GM12878 (cell line): ENCODE measurements at regions not wholly inside any gene's neighbourhood (a gene's known extent, or its start where the extent isn't known, plus 50 kb on each side); places are given as distances from the start of the nearest gene placed in this dataset.

ENCODE experiments used
- ATAC-seq: fragments of 200-7000 bp; cut with Tn5 transposase; 3 replicates; pipeline ENCODE4 v1.9.1; 2020; ENCODE audit warnings: mild to moderate bottlenecking, moderate library complexity
- BruUV-seq: library from RNA; stranded (reverse); fragments of 400-500 nt; replicated peaks from 2 replicates; lab custom pipeline; 2021; lab: Mats Ljungman, UMichigan
- CTCF ChIA-PET: fragments of 300-600 bp; sonication (Branson Sonifier 250); formaldehyde crosslinking; extraction: SDS; loops from one replicate; lab custom pipeline; 2021; ENCODE audit warnings: inconsistent platforms; lab: Yijun Ruan, JAX
- POLR2A ChIA-PET: fragments of 350-600 bp; formaldehyde crosslinking; extraction: SDS; loops from one replicate; lab custom pipeline; 2021; ENCODE audit warnings: inconsistent platforms; lab: Charles Lee
- RAD21 ChIA-PET: fragments of 300-600 bp; sonication (Branson Sonifier 250); formaldehyde crosslinking; loops from one replicate; lab custom pipeline; 2023; ENCODE audit warnings: antibody characterized with exemption; ENCODE audit not compliant: unreplicated experiment; lab: Charles Lee
- SMC1A ChIA-PET: fragments of 300-600 bp; sonication (Branson Sonifier 250); formaldehyde crosslinking; loops from one replicate; lab custom pipeline; 2023; ENCODE audit not compliant: unreplicated experiment, uncharacterized antibody; lab: Charles Lee
- DNase-seq: peaks from one replicate; pipeline ENCODE4 v3.0.0-alpha.2; 2011; ENCODE audit warnings: low read depth, low spot score
- FAIRE-seq: peaks from 3 replicates; lab custom pipeline; 2011; peaks lifted over from hg19 to GRCh38; lab: Jason Lieb, UNC
- H2AFZ ChIP-seq: 2 replicates; pipeline ENCODE4 v1.6.0; 2011; ENCODE audit warnings: low read depth, low read length, control low read depth; ENCODE audit not compliant: control insufficient read depth
- H3K27ac ChIP-seq: 2 replicates; pipeline ENCODE4 v1.5.1; 2011; ENCODE audit warnings: control low read depth; ENCODE audit not compliant: control insufficient read depth, insufficient read depth
- H3K27me3 ChIP-seq, 2 experiments: replicated peaks in 1 of 2; 2 replicates each; pipeline versions ENCODE4 v1.6.0 to v1.6.1; 2011; ENCODE audit warnings: low read length in 1 of 2; ENCODE audit not compliant: control insufficient read depth in 2 of 2, insufficient read depth in 2 of 2
- H3K36me3 ChIP-seq, 2 experiments: 2 replicates each; pipeline ENCODE4 v1.5.1; 2011; ENCODE audit warnings: low read length in 1 of 2; ENCODE audit not compliant: control insufficient read depth in 2 of 2, insufficient read depth in 2 of 2
- H3K4me1 ChIP-seq: 2 replicates; pipeline ENCODE4 v1.6.1; 2011; ENCODE audit warnings: mild to moderate bottlenecking, low read length, moderate library complexity, mixed read lengths; ENCODE audit not compliant: control insufficient read depth, insufficient read depth
- H3K4me2 ChIP-seq: 2 replicates; pipeline ENCODE4 v1.6.0; 2011; ENCODE audit warnings: control low read depth; ENCODE audit not compliant: control insufficient read depth, insufficient read depth
- H3K4me3 ChIP-seq: fragments of 200-600 bp; sonication (generic); 2 replicates; pipeline ENCODE4 v1.5.1; 2016
- H3K79me2 ChIP-seq: 2 replicates; pipeline ENCODE4 v1.6.0; 2011; ENCODE audit warnings: low read length; ENCODE audit not compliant: control insufficient read depth, insufficient read depth
- H3K9ac ChIP-seq: 2 replicates; pipeline ENCODE4 v1.8.0; 2011; ENCODE audit warnings: low read length, control low read depth, mixed read lengths; ENCODE audit not compliant: control insufficient read depth, insufficient read depth
- H3K9me3 ChIP-seq: replicated peaks from 3 replicates; pipeline ENCODE4 v1.5.1; 2011; ENCODE audit warnings: mild to moderate bottlenecking, low read length; ENCODE audit not compliant: control insufficient read depth, insufficient read depth
- H4K20me1 ChIP-seq: 2 replicates; pipeline ENCODE4 v1.6.0; 2011; ENCODE audit not compliant: control insufficient read depth, insufficient read depth
- BACH1 ChIP-seq: fragments of 450-650 bp; IDR thresholded peaks from 2 replicates; pipeline ENCODE4 v1.6.1; 2017; ENCODE audit warnings: mild to moderate bottlenecking, borderline replicate concordance
- GABPA ChIP-seq: IDR thresholded peaks from 2 replicates; pipeline ENCODE4 v1.6.1; 2014; ENCODE audit warnings: antibody characterized with exemption, low read depth, mild to moderate bottlenecking, inconsistent platforms
- NR2C1 ChIP-seq: fragments of 450-650 bp; IDR thresholded peaks from 2 replicates; pipeline ENCODE4 v1.6.1; 2017; ENCODE audit warnings: antibody characterized with exemption, mild to moderate bottlenecking, moderate library complexity
- PAX5 ChIP-seq: IDR thresholded peaks from 2 replicates; pipeline ENCODE4 v1.6.1; 2011; ENCODE audit warnings: low read depth, low read length, borderline replicate concordance
- RELA ChIP-seq: fragments of 450-650 bp; IDR thresholded peaks from 2 replicates; pipeline ENCODE4 v1.8.0; 2014; ENCODE audit warnings: borderline replicate concordance; ENCODE audit not compliant: partially characterized antibody
- SP1 ChIP-seq: IDR thresholded peaks from one replicate; pipeline ENCODE4 v1.6.1; 2011; ENCODE audit warnings: low read depth, low read length
- STAT1 ChIP-seq: fragments of 450-650 bp; conservative IDR thresholded peaks from 2 replicates; pipeline ENCODE4 v1.6.1; 2014; ENCODE audit warnings: antibody characterized with exemption, mild to moderate bottlenecking
- SUZ12 ChIP-seq: fragments of 200-600 bp; sonication (generic); IDR thresholded peaks from one replicate; pipeline ENCODE4 v1.6.1; 2018; ENCODE audit warnings: antibody characterized with exemption, mild to moderate bottlenecking; ENCODE audit not compliant: unreplicated experiment
- WGBS: methylation state at CpG from one replicate; pipeline ENCODE4 v1.1.6; 2016; ENCODE audit warnings: low lambda C conversion rate; ENCODE audit not compliant: insufficient replicate concordance, insufficient coverage; ENCODE audit errors: missing lambda C conversion rate; 5-methylcytosine and 5-hydroxymethylcytosine counted together
- in situ Hi-C: fragments of 300-500 bp; cut with MboI; formaldehyde crosslinking; loops from 9 replicates; pipeline ENCODE4 v1.14.3; 2018; ENCODE audit warnings: mixed read lengths
- intact Hi-C: fragments of 100-400 bp; cut with micrococcal nuclease; formaldehyde crosslinking; loops from one replicate; pipeline ENCODE4 v1.14.2; 2022; ENCODE audit not compliant: unreplicated experiment
- TF ChIP-seq, protein P1 (sequence below): fragments of 450-650 bp; IDR thresholded peaks from 2 replicates; pipeline ENCODE4 v1.6.1; 2017; ENCODE audit warnings: mild to moderate bottlenecking, low read depth, inconsistent platforms; ENCODE audit not compliant: poor library complexity, severe bottlenecking
- TF ChIP-seq, protein P2 (sequence below): fragments of 150-350 bp; IDR thresholded peaks from 2 replicates; pipeline ENCODE4 v1.6.1; 2014; ENCODE audit warnings: mild to moderate bottlenecking, low read depth, low read length
- TF ChIP-seq, protein P3 (sequence below): IDR thresholded peaks from 2 replicates; pipeline ENCODE4 v1.6.1; 2011; ENCODE audit warnings: mild to moderate bottlenecking, low read depth, low read length, moderate library complexity; ENCODE audit not compliant: insufficient replicate concordance

DNA sequence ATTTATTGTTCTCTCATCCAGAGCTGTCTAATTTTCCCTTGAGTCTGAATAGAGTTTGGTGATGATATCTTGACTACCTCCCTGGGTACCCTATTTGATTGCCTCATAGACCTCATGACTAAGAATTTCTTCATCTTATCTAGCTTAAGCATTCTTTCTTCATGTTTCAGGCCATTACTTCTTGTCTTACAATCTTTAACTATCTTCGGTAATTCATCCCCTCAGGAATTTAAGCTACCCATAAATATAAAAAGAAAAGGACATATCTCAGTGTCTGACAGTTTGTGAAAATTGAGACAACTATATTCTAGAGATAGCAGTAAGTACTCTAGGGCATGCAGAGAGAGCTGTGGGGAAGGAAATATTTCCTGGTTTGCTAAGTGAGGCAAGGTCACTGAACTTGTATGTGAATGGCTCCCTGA is 466.1 kb upstream of the GRID2 start (continued):
- TF ChIP-seq, protein P1, sequence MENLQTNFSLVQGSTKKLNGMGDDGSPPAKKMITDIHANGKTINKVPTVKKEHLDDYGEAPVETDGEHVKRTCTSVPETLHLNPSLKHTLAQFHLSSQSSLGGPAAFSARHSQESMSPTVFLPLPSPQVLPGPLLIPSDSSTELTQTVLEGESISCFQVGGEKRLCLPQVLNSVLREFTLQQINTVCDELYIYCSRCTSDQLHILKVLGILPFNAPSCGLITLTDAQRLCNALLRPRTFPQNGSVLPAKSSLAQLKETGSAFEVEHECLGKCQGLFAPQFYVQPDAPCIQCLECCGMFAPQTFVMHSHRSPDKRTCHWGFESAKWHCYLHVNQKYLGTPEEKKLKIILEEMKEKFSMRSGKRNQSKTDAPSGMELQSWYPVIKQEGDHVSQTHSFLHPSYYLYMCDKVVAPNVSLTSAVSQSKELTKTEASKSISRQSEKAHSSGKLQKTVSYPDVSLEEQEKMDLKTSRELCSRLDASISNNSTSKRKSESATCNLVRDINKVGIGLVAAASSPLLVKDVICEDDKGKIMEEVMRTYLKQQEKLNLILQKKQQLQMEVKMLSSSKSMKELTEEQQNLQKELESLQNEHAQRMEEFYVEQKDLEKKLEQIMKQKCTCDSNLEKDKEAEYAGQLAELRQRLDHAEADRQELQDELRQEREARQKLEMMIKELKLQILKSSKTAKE, result no peak
- no peak for TF ChIP-seq RELA

DNA sequence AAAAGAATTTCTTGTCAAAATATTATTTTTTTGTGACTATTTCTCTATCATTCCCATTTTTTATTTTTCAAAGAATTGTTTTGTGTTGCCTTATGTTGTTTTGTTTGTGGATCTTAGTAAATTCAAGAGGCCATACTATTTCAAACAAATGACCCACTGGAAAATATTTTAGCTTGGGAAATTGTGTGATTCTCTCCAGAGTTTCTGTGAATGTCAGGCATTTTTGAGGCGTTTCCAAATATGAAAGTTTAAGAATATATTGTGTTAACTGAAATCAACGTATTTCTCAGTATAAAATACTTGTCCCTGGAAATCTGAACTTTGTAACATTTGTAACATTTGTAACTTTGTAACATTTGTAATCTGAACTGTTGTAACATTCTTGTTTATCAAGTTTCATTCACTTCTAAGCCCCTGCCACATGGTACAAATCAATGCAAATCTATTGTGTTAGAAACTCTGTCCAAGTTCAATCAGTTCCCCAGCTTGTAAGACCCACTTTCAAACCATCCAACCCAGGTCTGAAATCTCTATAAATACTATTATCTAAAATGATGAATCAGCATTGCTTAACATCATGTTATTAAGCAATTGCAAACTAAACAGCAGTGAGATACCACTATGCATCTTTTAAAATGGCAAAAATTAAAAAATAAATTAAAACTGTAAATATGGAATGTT is 465.4 kb upstream of the GRID2 start:
- no peak overlapping the region for H3K27ac ChIP-seq
- ATAC-seq (no peak), FAIRE-seq (no peak), DNase-seq (no peak)
- no peak overlapping the region for H3K4me2 ChIP-seq
- ChIA-PET RAD21 (no interaction called here), POLR2A (no interaction called here), SMC1A (no interaction called here), CTCF (no interaction called here)
- no peaks in the 10 kb centered on the region for H3K9me3 ChIP-seq
- intact Hi-C loops, result no loop called here
- H3K79me2 ChIP-seq, result no peaks in the 10 kb centered on the region
- no peak for TF ChIP-seq NR2C1
- TF ChIP-seq SUZ12, result no peak
- TF ChIP-seq GABPA, result no peak
- TF ChIP-seq SP1, result no peak
- no peak for TF ChIP-seq STAT1
- TF ChIP-seq BACH1, result no peak
- TF ChIP-seq, protein P2, sequence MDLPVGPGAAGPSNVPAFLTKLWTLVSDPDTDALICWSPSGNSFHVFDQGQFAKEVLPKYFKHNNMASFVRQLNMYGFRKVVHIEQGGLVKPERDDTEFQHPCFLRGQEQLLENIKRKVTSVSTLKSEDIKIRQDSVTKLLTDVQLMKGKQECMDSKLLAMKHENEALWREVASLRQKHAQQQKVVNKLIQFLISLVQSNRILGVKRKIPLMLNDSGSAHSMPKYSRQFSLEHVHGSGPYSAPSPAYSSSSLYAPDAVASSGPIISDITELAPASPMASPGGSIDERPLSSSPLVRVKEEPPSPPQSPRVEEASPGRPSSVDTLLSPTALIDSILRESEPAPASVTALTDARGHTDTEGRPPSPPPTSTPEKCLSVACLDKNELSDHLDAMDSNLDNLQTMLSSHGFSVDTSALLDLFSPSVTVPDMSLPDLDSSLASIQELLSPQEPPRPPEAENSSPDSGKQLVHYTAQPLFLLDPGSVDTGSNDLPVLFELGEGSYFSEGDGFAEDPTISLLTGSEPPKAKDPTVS, result no peak
- TF ChIP-seq, protein P3, sequence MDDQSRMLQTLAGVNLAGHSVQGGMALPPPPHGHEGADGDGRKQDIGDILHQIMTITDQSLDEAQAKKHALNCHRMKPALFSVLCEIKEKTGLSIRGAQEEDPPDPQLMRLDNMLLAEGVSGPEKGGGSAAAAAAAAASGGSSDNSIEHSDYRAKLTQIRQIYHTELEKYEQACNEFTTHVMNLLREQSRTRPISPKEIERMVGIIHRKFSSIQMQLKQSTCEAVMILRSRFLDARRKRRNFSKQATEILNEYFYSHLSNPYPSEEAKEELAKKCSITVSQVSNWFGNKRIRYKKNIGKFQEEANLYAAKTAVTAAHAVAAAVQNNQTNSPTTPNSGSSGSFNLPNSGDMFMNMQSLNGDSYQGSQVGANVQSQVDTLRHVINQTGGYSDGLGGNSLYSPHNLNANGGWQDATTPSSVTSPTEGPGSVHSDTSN, result no peak
- TF ChIP-seq PAX5, result no peak
- no peaks in the 10 kb centered on the region for H3K27me3 ChIP-seq
- 0% methylated on average over 2 of the region's 2 CpGs for WGBS
- no peak overlapping the region for H3K4me3 ChIP-seq
- no peak overlapping the region for H2AFZ ChIP-seq
- no TSS peak for BruUV-seq
- no peaks in the 10 kb centered on the region for H4K20me1 ChIP-seq
- no peaks in the 10 kb centered on the region for H3K36me3 ChIP-seq
- in situ Hi-C loops, result no loop called here
- H3K9ac ChIP-seq, result no peak overlapping the region
- no peaks in the 10 kb centered on the region for H3K4me1 ChIP-seq
